GM13976 (cell line): ENCODE measurements at regions not wholly inside any gene's neighbourhood (a gene's known extent, or its start where the extent isn't known, plus 50 kb on each side); places are given as distances from the start of the nearest gene placed in this dataset.
"Not testable (repeated sequence)": the region's sequence is repeated elsewhere in the genome, so short reads cannot be mapped to it uniquely, and the experiment has no call there.

ENCODE experiments used
- DNase-seq: peaks from one replicate; pipeline ENCODE4 v3.0.0; 2012; ENCODE audit warnings: low spot score
- in situ Hi-C: fragments of 300-500 bp; cut with MboI; formaldehyde crosslinking; loops from one replicate; pipeline ENCODE4 v1.12.0; 2022; ENCODE audit warnings: low sequenced_read_pairs, mixed read lengths, inconsistent platforms; ENCODE audit not compliant: unreplicated experiment
- TF ChIP-seq, protein P1 (sequence below): IDR thresholded peaks from 2 replicates; pipeline ENCODE4 v1.5.1; 2012; ENCODE audit warnings: borderline replicate concordance, mild to moderate bottlenecking; ENCODE audit not compliant: insufficient read depth; ENCODE audit errors: extremely low read depth, missing control alignments, control extremely low read depth

- peak; percentile 46 for DNase-seq
- TF ChIP-seq, protein P1, sequence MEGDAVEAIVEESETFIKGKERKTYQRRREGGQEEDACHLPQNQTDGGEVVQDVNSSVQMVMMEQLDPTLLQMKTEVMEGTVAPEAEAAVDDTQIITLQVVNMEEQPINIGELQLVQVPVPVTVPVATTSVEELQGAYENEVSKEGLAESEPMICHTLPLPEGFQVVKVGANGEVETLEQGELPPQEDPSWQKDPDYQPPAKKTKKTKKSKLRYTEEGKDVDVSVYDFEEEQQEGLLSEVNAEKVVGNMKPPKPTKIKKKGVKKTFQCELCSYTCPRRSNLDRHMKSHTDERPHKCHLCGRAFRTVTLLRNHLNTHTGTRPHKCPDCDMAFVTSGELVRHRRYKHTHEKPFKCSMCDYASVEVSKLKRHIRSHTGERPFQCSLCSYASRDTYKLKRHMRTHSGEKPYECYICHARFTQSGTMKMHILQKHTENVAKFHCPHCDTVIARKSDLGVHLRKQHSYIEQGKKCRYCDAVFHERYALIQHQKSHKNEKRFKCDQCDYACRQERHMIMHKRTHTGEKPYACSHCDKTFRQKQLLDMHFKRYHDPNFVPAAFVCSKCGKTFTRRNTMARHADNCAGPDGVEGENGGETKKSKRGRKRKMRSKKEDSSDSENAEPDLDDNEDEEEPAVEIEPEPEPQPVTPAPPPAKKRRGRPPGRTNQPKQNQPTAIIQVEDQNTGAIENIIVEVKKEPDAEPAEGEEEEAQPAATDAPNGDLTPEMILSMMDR, result peak; percentile 32
- in situ Hi-C loops, result not testable (repeated sequence)
These were observed 201.2 kb upstream of the PCDH18 start for GRCh38 chr4:137733174-137734141.

- no peak for DNase-seq
- in situ Hi-C loops, result no loop called here
- TF ChIP-seq, protein P1, result no peak
These were observed 190.6 kb upstream of the PCDH18 start for GRCh38 chr4:137722910-137723309.

- in situ Hi-C loops, result no loop called here
- DNase-seq, result no peak
- TF ChIP-seq, protein P1, result no peak
These were observed 179.2 kb upstream of the PCDH18 start for GRCh38 chr4:137711502-137711901.

DNA sequence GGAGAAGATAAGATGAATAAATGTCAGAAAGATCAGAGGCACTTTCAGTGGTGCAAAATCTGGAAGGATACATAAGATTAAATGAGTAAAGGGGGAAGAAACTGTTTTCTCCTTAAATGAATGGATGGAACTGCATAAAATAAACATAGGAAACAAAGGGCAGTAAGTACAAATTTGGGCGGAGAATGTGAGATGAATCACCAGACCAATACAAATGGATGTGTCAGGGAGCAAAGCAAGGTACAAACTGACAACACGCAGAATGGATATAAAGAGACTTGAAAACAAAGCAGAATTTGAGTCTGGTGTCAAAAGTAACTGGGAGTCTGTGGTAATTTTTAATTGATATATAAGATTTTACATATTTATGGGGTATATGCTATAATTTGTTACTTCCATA, 175.3 kb upstream of the PCDH18 start:
- TF ChIP-seq, protein P1, result no peak
- no peak for DNase-seq
- in situ Hi-C loops, result no loop called here

DNA sequence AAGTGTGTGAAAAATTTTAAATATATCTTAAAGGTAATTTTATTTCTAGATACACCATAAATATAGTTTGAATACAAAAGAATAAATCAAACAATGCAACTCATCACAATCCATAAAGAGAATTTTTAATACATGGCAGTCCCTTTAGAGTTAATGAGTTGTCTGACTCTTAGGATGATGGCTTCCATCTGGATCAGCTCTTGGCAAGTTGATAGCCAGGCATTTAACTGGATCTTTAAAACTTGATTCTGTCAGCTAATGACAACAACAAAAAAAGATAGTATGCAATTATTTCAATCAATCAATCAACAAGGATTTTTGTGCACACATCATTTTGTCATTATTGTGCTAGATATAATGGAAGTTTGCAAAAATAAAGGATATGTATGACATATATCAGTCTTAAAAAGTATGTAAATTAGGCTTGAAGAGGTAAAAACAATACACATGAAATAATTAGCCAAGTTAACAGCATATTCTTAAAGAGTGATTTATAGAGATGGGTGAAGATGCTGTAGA, 174.9 kb upstream of the PCDH18 start:
- DNase-seq, result no peak
- in situ Hi-C loops, result no loop called here
- TF ChIP-seq, protein P1, result no peak

DNA sequence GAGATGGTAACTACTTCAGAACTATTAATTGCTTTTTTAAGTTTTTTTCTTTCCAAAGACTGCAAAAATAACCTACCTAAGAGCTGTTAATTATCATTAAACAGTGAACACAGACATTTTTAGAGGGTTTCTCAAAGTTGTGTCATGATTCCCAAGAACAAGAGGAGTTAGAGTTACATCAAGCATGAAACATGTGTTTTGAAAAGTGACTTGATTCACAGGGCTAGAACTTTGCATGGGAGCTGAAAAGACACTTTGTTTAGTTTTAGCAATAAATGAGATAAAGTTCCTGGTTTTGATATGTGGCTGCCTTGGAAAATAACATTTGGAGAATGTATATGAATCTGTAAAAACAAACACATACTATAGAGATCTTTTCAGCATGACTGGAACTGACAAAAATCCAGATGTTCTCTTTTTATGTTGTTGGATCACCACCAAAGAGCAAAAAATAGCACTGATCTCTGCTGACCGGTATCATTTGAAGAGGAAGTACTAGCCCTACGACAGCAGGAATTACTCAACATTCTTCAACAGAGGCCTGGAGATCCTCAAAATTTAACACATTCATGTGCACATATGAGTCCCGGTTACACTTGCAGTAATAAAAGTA, 173.0 kb upstream of the PCDH18 start:
- TF ChIP-seq, protein P1, result no peak
- no peak for DNase-seq
- in situ Hi-C loops, result no loop called here
